ENCODE measurements at regions not wholly inside any gene's neighbourhood (a gene's known extent, or its start where the extent isn't known, plus 50 kb on each side); places are given as distances from the start of the nearest gene placed in this dataset.
"Not testable (repeated sequence)": the region's sequence is repeated elsewhere in the genome, so short reads cannot be mapped to it uniquely, and the experiment has no call there.

- no peak for DNase-seq (ENCODE audit: low spot score)
Observed at GRCh38 chr2:192953116-192953515, 758.4 kb upstream of the TMEFF2 start.

- no peak for DNase-seq (ENCODE audit: low spot score)
Observed at GRCh38 chr2:192952245-192952644, 757.5 kb upstream of the TMEFF2 start.

- DNase-seq (ENCODE audit: low spot score), result no peak
Observed at GRCh38 chr2:192948316-192948715, 753.6 kb upstream of the TMEFF2 start.

GRCh38 chr2:192947352-192947751 lies 752.6 kb upstream of the TMEFF2 start:
- no peak for DNase-seq (ENCODE audit: low spot score)

GRCh38 chr2:192940767-192941166 lies 746.0 kb upstream of the TMEFF2 start:
- no peak for DNase-seq (ENCODE audit: low spot score)

GRCh38 chr2:192932376-192932775 lies 737.6 kb upstream of the TMEFF2 start:
- DNase-seq (ENCODE audit: low spot score), result no peak

GRCh38 chr2:192921631-192922030 lies 726.9 kb upstream of the TMEFF2 start:
- not testable (repeated sequence) for DNase-seq (ENCODE audit: low spot score)

- no peak for DNase-seq (ENCODE audit: low spot score)
Observed at GRCh38 chr2:192901446-192901845, 706.7 kb upstream of the TMEFF2 start.

GRCh38 chr2:192899466-192899865 lies 704.7 kb upstream of the TMEFF2 start:
- no peak for DNase-seq (ENCODE audit: low spot score)

GRCh38 chr2:192893976-192894375 lies 699.2 kb upstream of the TMEFF2 start:
- not testable (repeated sequence) for DNase-seq (ENCODE audit: low spot score)

- DNase-seq (ENCODE audit: low spot score), result no peak
Observed at GRCh38 chr2:192888109-192888508, 693.4 kb upstream of the TMEFF2 start.

GRCh38 chr2:192887337-192887736 lies 692.6 kb upstream of the TMEFF2 start:
- no peak for DNase-seq (ENCODE audit: low spot score)

- DNase-seq (ENCODE audit: low spot score), result no peak
Observed at GRCh38 chr2:192886636-192887035, 691.9 kb upstream of the TMEFF2 start.

- no peak for DNase-seq (ENCODE audit: low spot score)
Observed at GRCh38 chr2:192885569-192886160, 690.9 kb upstream of the TMEFF2 start.

- no peak for DNase-seq (ENCODE audit: low spot score)
Observed at GRCh38 chr2:192877159-192877558, 682.4 kb upstream of the TMEFF2 start.

GRCh38 chr2:192876698-192877097 lies 682.0 kb upstream of the TMEFF2 start:
- DNase-seq (ENCODE audit: low spot score), result no peak

GRCh38 chr2:192854706-192855105 lies 660.0 kb upstream of the TMEFF2 start:
- no peak for DNase-seq (ENCODE audit: low spot score)

- DNase-seq (ENCODE audit: low spot score), result no peak
Observed at GRCh38 chr2:192854031-192854430, 659.3 kb upstream of the TMEFF2 start.

GRCh38 chr2:192828947-192829346 lies 634.2 kb upstream of the TMEFF2 start:
- DNase-seq (ENCODE audit: low spot score), result no peak

GRCh38 chr2:192828175-192828574 lies 633.4 kb upstream of the TMEFF2 start:
- DNase-seq (ENCODE audit: low spot score), result no peak

GRCh38 chr2:192827735-192828134 lies 633.0 kb upstream of the TMEFF2 start:
- no peak for DNase-seq (ENCODE audit: low spot score)

GRCh38 chr2:192814376-192814775 lies 619.6 kb upstream of the TMEFF2 start:
- DNase-seq (ENCODE audit: low spot score), result no peak

- DNase-seq (ENCODE audit: low spot score), result no peak
Observed at GRCh38 chr2:192813341-192813740, 618.6 kb upstream of the TMEFF2 start.

- no peak for DNase-seq (ENCODE audit: low spot score)
Observed at GRCh38 chr2:192809173-192809572, 614.4 kb upstream of the TMEFF2 start.

- no peak for DNase-seq (ENCODE audit: low spot score)
Observed at GRCh38 chr2:192783643-192784042, 588.9 kb upstream of the TMEFF2 start.
